Small intestine (tissue), 7 donors: ENCODE measurements at regions not wholly inside any gene's neighbourhood (a gene's known extent, or its start where the extent isn't known, plus 50 kb on each side); places are given as distances from the start of the nearest gene placed in this dataset.
"Not testable (repeated sequence)": the region's sequence is repeated elsewhere in the genome, so short reads cannot be mapped to it uniquely, and the experiment has no call there.

Source experiments
- DNase-seq, 2 donors: peaks; one replicate each; pipeline versions ENCODE4 v3.0.0 to v3.0.0-alpha.2; 2013
- FAIRE-seq: peaks from 2 replicates; lab custom pipeline; 2012; peaks lifted over from hg19 to GRCh38; lab: Jason Lieb, UNC
- H3K27ac ChIP-seq, 3 donors: one replicate each; pipeline ENCODE4 v1.5.1; 2013; ENCODE audit warnings: low read length in 2 of 3, mild to moderate bottlenecking in 2 of 3, control low read depth in 1 of 3, inconsistent platforms in 1 of 3, low read depth in 1 of 3, moderate library complexity in 1 of 3
- H3K27me3 ChIP-seq, 3 donors: one replicate each; pipeline ENCODE4 v1.6.1; 2013; ENCODE audit warnings: low read length in 3 of 3, inconsistent platforms in 1 of 3; ENCODE audit not compliant: control insufficient read depth in 3 of 3, insufficient read depth in 3 of 3
- H3K36me3 ChIP-seq, 3 donors: one replicate each; pipeline ENCODE4 v1.6.1; 2013; ENCODE audit warnings: low read length in 3 of 3, inconsistent platforms in 1 of 3, low read depth in 1 of 3, mild to moderate bottlenecking in 1 of 3, moderate library complexity in 1 of 3; ENCODE audit not compliant: control insufficient read depth in 3 of 3, insufficient read depth in 2 of 3
- H3K4me1 ChIP-seq, 3 donors: one replicate each; pipeline ENCODE4 v1.6.1; 2013; ENCODE audit warnings: low read length in 2 of 3, inconsistent platforms in 1 of 3, low read depth in 1 of 3, mild to moderate bottlenecking in 1 of 3, moderate library complexity in 1 of 3; ENCODE audit not compliant: control insufficient read depth in 3 of 3, insufficient read depth in 2 of 3
- H3K4me3 ChIP-seq, 3 donors: one replicate each; pipeline ENCODE4 v1.5.1; 2013; ENCODE audit warnings: low read length in 3 of 3, control low read depth in 1 of 3, inconsistent platforms in 1 of 3, low read depth in 1 of 3, mild to moderate bottlenecking in 1 of 3, moderate library complexity in 1 of 3
- H3K9me3 ChIP-seq, 2 donors: one replicate each; pipeline ENCODE4 v1.6.1; 2013; ENCODE audit warnings: low read depth in 1 of 2, low read length in 1 of 2; ENCODE audit not compliant: control insufficient read depth in 2 of 2, insufficient read depth in 1 of 2
- WGBS, 3 donors: extraction: QIAGEN DNeasy Blood & Tissue Kit; methylation state at CpG; one replicate each; pipeline ENCODE4 v1.1.7; 2013; 5-methylcytosine and 5-hydroxymethylcytosine counted together
- donor health status: healthy with polysubstance abuse.
- donor health status: control.
- donor health status: control.
- donor health status: Bipolar disorder and iron deficiency.
- donor health status: healthy.

DNA sequence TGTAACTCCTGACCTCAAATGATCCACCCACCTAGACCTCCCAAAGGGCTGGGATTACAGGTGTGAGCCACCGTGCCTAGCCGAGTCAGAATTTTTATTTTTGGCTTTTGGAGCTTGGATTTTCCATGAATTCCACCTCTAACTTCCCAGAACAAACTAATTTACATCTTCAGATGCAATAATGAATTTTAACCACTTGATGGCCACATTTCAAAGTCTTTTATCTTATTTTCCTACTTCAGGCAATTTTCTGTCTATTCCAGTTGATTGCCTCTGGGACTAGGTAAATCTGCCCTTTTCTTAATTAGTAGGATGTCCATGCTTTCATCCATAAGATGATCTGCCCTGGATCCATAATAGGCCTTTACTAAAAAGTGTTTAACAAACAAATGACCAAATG, 156.4 kb upstream of the ANKFN1 start:
- no peak overlapping the region for H3K4me3 ChIP-seq
- no peak for FAIRE-seq
- peaks cover 0 to 3% (median 0%) of the 10 kb centered on the region in 3 donors for H3K27me3 ChIP-seq
- H3K4me1 ChIP-seq = no peaks in the 10 kb centered on the region
- H3K9me3 ChIP-seq = peaks cover 0 to 2% of the 10 kb centered on the region in 2 donors
- H3K36me3 ChIP-seq = no peaks in the 10 kb centered on the region
- DNase-seq = no peak
- H3K27ac ChIP-seq = no peak overlapping the region
- 76 to 83% (median 80%) methylated on average over 2 of the region's 2 CpGs for WGBS, 3 donors

DNA sequence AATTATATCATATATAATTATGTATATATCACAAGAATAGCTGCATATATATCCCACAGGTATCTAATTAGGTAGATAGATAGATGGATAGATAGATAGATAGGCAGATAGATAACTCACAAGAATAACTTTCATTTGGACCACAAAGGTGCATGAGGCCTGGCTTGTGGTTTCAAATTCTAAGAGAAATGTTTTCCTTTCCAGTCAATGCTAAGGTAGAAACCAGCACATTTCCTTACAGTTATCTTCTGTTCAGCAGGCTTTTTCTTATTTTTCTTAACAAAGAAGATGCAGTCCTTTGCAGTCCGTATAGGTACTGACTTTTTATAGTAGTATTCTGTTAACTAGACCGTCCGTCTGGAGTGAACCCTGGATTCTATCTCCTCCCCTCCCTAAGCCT, 152.9 kb upstream of the ANKFN1 start:
- Histone ChIP-seq H3K36me3 (no peaks in the 10 kb centered on the region), H3K27me3 (no peaks in the 10 kb centered on the region), H3K4me1 (no peaks in the 10 kb centered on the region), H3K9me3 (no peaks in the 10 kb centered on the region), H3K4me3 (no peak overlapping the region), H3K27ac (no peak overlapping the region)
- no peak for FAIRE-seq
- 79 to 93% (median 85%) methylated on average over 3 of the region's 3 CpGs for WGBS, 3 donors
- no peak for DNase-seq

- FAIRE-seq, H3K36me3 ChIP-seq, H3K27ac ChIP-seq, H3K9me3 ChIP-seq, H3K4me3 ChIP-seq, DNase-seq, H3K27me3 ChIP-seq, H3K4me1 ChIP-seq: not testable (repeated sequence)
- WGBS, 3 donors = 78 to 80% (median 80%) methylated on average over 8 of the region's 8 CpGs
These were observed 150.6 kb upstream of the ANKFN1 start for GRCh38 chr17:56002656-56003055.

- no peak for FAIRE-seq
- 51 to 54% (median 54%) methylated on average over 5 of the region's 5 CpGs for WGBS, 3 donors
- H3K4me3 ChIP-seq = no peak overlapping the region
- H3K27me3 ChIP-seq = no peaks in the 10 kb centered on the region
- no peaks in the 10 kb centered on the region for H3K36me3 ChIP-seq
- no peak for DNase-seq
- H3K4me1 ChIP-seq = no peaks in the 10 kb centered on the region
- no peak overlapping the region for H3K27ac ChIP-seq
- H3K9me3 ChIP-seq = no peaks in the 10 kb centered on the region
These were observed 143.3 kb upstream of the ANKFN1 start for GRCh38 chr17:56009795-56010651.

DNA sequence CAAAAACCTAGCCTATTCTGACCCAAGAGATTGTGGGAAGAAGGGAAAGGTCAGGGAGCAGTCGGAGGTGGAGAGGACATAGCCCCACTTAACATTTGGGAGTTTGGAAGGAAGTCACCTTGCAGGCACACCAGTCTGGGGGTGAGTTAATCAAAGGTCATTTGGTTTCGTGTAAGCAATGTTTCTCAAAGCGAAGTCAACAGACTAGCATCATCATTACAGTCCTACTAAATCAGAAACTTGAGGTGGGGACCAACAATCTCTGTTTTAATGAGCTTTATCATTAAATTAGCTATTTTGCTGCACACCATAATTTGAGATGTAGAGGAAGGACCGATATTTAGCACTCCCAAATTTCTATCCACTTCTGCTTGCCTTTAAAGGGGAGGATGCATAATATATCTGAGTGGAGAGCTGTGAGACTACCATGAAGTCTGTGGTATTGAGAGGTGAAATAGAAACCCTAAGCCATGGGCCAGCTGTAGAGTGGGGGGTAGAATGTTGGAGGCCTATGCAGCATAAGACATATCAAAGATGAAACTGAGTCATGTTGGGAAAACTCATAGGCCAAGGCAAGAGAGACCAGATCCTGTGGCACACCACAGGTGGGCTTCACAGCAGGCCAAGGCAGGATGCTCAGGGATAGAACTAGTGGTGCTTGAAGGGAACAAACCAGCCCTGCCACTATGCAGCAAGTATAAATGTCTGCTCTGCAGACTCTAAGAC, 141.7 kb upstream of the ANKFN1 start:
- no peak for FAIRE-seq
- WGBS, 3 donors = 63 to 77% (median 74%) methylated on average over 4 of the region's 4 CpGs

DNA sequence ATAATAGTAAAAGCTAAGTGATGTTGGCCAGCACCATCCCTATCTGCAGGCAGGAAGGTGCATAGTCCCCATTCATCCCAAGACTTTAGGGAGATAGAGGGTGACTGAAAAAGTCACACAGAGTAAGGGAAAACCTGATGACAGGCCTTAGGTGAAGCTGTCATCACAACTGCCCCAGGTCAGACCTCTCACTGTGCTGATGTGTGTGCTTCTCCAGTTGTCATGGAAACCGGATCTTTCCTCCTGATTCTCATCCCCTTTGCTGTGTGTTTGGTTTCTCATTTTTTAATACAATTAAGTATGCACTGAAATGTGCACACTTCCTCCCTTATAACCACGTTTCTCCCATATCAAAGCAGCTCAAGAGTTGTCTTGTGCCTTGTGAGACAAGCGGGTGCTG, 135.1 kb upstream of the ANKFN1 start:
- 57 to 63% (median 60%) methylated on average over 3 of the region's 3 CpGs for WGBS, 3 donors
- Histone ChIP-seq H3K36me3 (no peaks in the 10 kb centered on the region), H3K27ac (no peak overlapping the region), H3K27me3 (no peaks in the 10 kb centered on the region), H3K4me3 (no peak overlapping the region), H3K4me1 (no peaks in the 10 kb centered on the region), H3K9me3 (no peaks in the 10 kb centered on the region)
- no peak for FAIRE-seq
- DNase-seq = no peak

More for the DNA sequence above, 141.7 kb upstream of the ANKFN1 start:
- H3K4me1 ChIP-seq = no peaks in the 10 kb centered on the region
- no peaks in the 10 kb centered on the region for H3K27me3 ChIP-seq
- H3K4me3 ChIP-seq = no peak overlapping the region
- no peak overlapping the region for H3K27ac ChIP-seq
- DNase-seq = no peak
- no peaks in the 10 kb centered on the region for H3K9me3 ChIP-seq
- H3K36me3 ChIP-seq = no peaks in the 10 kb centered on the region

DNA sequence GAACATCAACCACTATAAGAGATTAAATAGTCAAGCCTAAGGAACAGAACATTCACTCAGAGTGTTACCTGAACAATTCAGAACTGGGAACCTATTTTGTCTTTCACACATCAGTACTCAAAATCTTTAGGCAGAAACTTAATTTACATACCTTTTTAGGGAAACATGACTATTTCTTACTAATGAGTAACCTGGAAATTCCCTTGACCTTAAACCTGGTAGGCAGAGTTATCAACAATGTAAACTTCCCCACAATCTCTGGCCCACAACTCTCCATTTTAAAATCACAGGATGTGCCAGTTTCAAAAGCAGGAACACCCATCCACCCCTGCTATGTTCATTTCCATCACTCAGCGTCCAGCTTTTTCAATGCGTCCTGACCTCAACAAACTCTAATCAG, 132.9 kb upstream of the ANKFN1 start:
- DNase-seq = no peak
- no peak overlapping the region for H3K27ac ChIP-seq
- H3K4me3 ChIP-seq = no peak overlapping the region
- 64 to 85% (median 84%) methylated on average over 2 of the region's 2 CpGs for WGBS, 3 donors
- FAIRE-seq = no peak
- no peaks in the 10 kb centered on the region for H3K4me1 ChIP-seq
- no peaks in the 10 kb centered on the region for H3K9me3 ChIP-seq
- H3K36me3 ChIP-seq = no peaks in the 10 kb centered on the region
- H3K27me3 ChIP-seq = no peaks in the 10 kb centered on the region

GRCh38 chr17:56021681-56022190, 131.5 kb upstream of the ANKFN1 start:
- Histone ChIP-seq H3K27me3 (no peaks in the 10 kb centered on the region), H3K27ac (no peak overlapping the region), H3K9me3 (no peaks in the 10 kb centered on the region), H3K4me3 (no peak overlapping the region), H3K4me1 (no peaks in the 10 kb centered on the region), H3K36me3 (no peaks in the 10 kb centered on the region)
- DNase-seq = no peak
- WGBS, 3 donors = 89 to 92% (median 90%) methylated on average over 6 of the region's 6 CpGs
- FAIRE-seq = no peak
